SK-N-SH (cell line): ENCODE measurements at regions not wholly inside any gene's neighbourhood (a gene's known extent, or its start where the extent isn't known, plus 50 kb on each side); places are given as distances from the start of the nearest gene placed in this dataset.

Source experiments
- CTCF ChIA-PET: fragments of 300-600, 350-600 bp; formaldehyde crosslinking; extraction: SDS; loops from one replicate; lab custom pipeline; 2021; lab: Yijun Ruan, JAX
- POLR2A ChIA-PET: fragments of 350-600 bp; sonication (Branson Sonifier 250); formaldehyde crosslinking; extraction: SDS; loops from one replicate; lab custom pipeline; 2020; ENCODE audit warnings: antibody characterized with exemption, inconsistent platforms; lab: Yijun Ruan, JAX
- DNase-seq: peaks from one replicate; pipeline ENCODE4 v3.0.0; 2012
- H2AFZ ChIP-seq: fragments of 200-600 bp; sonication (generic); 2 replicates; pipeline ENCODE4 v1.8.1; 2016; ENCODE audit warnings: antibody characterized with exemption, mild to moderate bottlenecking, low read depth
- H3F3A ChIP-seq: fragments of 200-600 bp; sonication (generic); replicated peaks from 2 replicates; pipeline ENCODE3; 2016; ENCODE audit warnings: antibody characterized with exemption, mild to moderate bottlenecking; ENCODE audit not compliant: insufficient read depth
- H3K27ac ChIP-seq, 2 experiments: fragments of 200-500 bp in 1 of 2; fragments of 200-600 bp in 1 of 2; sonication (Bioruptor generic) in 1 of 2; sonication (generic), shearing (Covaris generic) in 1 of 2; 2 replicates each; pipeline versions ENCODE4 v1.5.1 to v1.6.1; 2014 to 2016; ENCODE audit warnings: low read depth in 2 of 2, inconsistent platforms in 1 of 2, low read length in 1 of 2, mild to moderate bottlenecking in 1 of 2, mixed read lengths in 1 of 2
- H3K27me3 ChIP-seq: fragments of 200-600 bp; sonication (generic), shearing (Covaris generic); 2 replicates; pipeline ENCODE4 v1.6.1; 2016; ENCODE audit warnings: mixed run types; ENCODE audit not compliant: insufficient read depth
- H3K36me3 ChIP-seq, 2 experiments: fragments of 200-500 bp in 1 of 2; fragments of 200-600 bp in 1 of 2; sonication (Bioruptor generic) in 1 of 2; sonication (generic) in 1 of 2; replicated peaks in 1 of 2; 2 replicates each; pipeline versions ENCODE3 to v1.5.1; 2014 to 2016; ENCODE audit warnings: low read length in 1 of 2, mild to moderate bottlenecking in 1 of 2; ENCODE audit not compliant: insufficient read depth in 2 of 2, control insufficient read depth in 1 of 2
- H3K4me1 ChIP-seq, 2 experiments: fragments of 200-500 bp in 1 of 2; fragments of 200-600 bp in 1 of 2; sonication (Bioruptor generic) in 1 of 2; sonication (generic), shearing (Covaris generic) in 1 of 2; 2 replicates each; pipeline versions ENCODE4 v1.5.1 to v1.6.1; 2014 to 2016; ENCODE audit warnings: low read depth in 1 of 2, low read length in 1 of 2, mixed run types in 1 of 2; ENCODE audit not compliant: insufficient read depth in 2 of 2, control insufficient read depth in 1 of 2
- H3K4me2 ChIP-seq: fragments of 200-600 bp; sonication (generic), shearing (Covaris generic); 2 replicates; pipeline ENCODE4 v1.6.1; 2017; ENCODE audit warnings: mixed run types
- H3K4me3 ChIP-seq, 2 experiments: fragments of 200-500 bp in 1 of 2; fragments of 200-600 bp in 1 of 2; sonication (Bioruptor generic) in 1 of 2; sonication (generic), shearing (Covaris generic) in 1 of 2; 2 replicates each; pipeline versions ENCODE4 v1.5.1 to v1.8.1; 2014 to 2016; ENCODE audit warnings: low read depth in 2 of 2, inconsistent platforms in 1 of 2, low read length in 1 of 2, mild to moderate bottlenecking in 1 of 2, mixed read lengths in 1 of 2, moderate library complexity in 1 of 2
- H3K79me2 ChIP-seq: fragments of 200-600 bp; sonication (generic); 2 replicates; pipeline ENCODE4 v1.8.1; 2017; ENCODE audit warnings: mild to moderate bottlenecking; ENCODE audit not compliant: insufficient read depth
- H3K9ac ChIP-seq: fragments of 200-600 bp; sonication (generic); 2 replicates; pipeline ENCODE4 v1.6.1; 2017; ENCODE audit warnings: mixed run types
- H3K9me2 ChIP-seq: fragments of 200-600 bp; sonication (generic); 2 replicates; pipeline ENCODE4 v1.6.1; 2017; ENCODE audit warnings: mixed run types
- H3K9me3 ChIP-seq: fragments of 200-600 bp; sonication (generic); 2 replicates; pipeline ENCODE4 v1.6.1; 2017; ENCODE audit warnings: mixed run types, mild to moderate bottlenecking, moderate library complexity
- H4K20me1 ChIP-seq: fragments of 200-600 bp; sonication (generic); 2 replicates; pipeline ENCODE4 v1.6.1; 2017; ENCODE audit warnings: mild to moderate bottlenecking, mixed run types; ENCODE audit not compliant: insufficient read depth
- ELF1 ChIP-seq: IDR thresholded peaks from 2 replicates; pipeline ENCODE4 v1.4.0; 2012
- EP300 ChIP-seq, 2 experiments: IDR thresholded peaks; 2 replicates each; pipeline versions ENCODE4 v1.4.0 to v1.6.1; 2012; ENCODE audit warnings: borderline replicate concordance in 1 of 2, low read depth in 1 of 2, low read length in 1 of 2
- FOXJ3 ChIP-seq: sonication (generic); formaldehyde crosslinking; IDR thresholded peaks from 2 replicates; pipeline ENCODE4 v1.5.1; 2020; ENCODE audit warnings: mild to moderate bottlenecking, missing genetic modification reagents
- FOXM1 ChIP-seq: IDR thresholded peaks from 2 replicates; pipeline ENCODE4 v1.4.0; 2012; ENCODE audit warnings: low read depth, mild to moderate bottlenecking
- RAD21 ChIP-seq: IDR thresholded peaks from 2 replicates; pipeline ENCODE4 v1.6.1; 2012; ENCODE audit warnings: mild to moderate bottlenecking, low read length
- SIN3A ChIP-seq: IDR thresholded peaks from 2 replicates; pipeline ENCODE4 v1.6.1; 2012; ENCODE audit warnings: low read depth, mild to moderate bottlenecking, low read length, moderate library complexity, borderline replicate concordance
- WGBS: methylation state at CpG from one replicate; pipeline ENCODE4 v1.1.6; 2017; ENCODE audit warnings: low lambda C conversion rate; 5-methylcytosine and 5-hydroxymethylcytosine counted together
- TF ChIP-seq, protein P1 (sequence below): fragments of 200-600 bp; sonication (generic); IDR thresholded peaks from 2 replicates; pipeline ENCODE4 v1.6.1; 2017; ENCODE audit warnings: antibody characterized with exemption, mild to moderate bottlenecking, moderate library complexity
- TF ChIP-seq, protein P2 (sequence below): fragments of 150-350 bp; IDR thresholded peaks from 2 replicates; pipeline ENCODE4 v1.6.1; 2017; ENCODE audit warnings: antibody characterized with exemption, low read length, low read depth, borderline replicate concordance

DNA sequence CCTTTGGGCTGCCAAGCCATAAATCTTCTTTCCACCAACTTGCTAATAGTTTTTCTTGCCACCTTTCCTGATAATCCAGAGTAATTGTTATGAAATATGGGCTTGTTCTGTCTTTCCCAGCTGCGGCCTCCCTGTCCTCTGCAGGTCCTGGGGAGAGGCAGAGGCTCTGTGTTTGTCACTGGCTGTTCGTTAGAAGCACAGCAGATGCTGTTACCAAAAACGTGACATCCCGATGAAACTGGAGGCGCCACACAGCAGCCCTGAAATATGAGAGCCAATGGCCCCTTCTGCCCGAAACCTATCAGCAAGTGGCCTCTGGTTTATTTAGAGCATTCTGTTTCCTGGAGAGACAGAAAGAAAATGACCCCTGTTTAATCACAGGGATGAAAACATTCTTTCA is 115.1 kb upstream of the ANKFN1 start:
- Histone ChIP-seq H3K79me2 (no peaks in the 10 kb centered on the region), H3K4me3 (no peak overlapping the region), H3K9me2 (no peaks in the 10 kb centered on the region), H3K4me2 (no peak overlapping the region), H3K4me1 (no peaks in the 10 kb centered on the region), H3K27ac (no peak overlapping the region), H3K9me3 (no peaks in the 10 kb centered on the region), H3K9ac (no peak overlapping the region), H4K20me1 (no peaks in the 10 kb centered on the region), H3F3A (no peaks in the 10 kb centered on the region), H2AFZ (no peak overlapping the region), H3K27me3 (0 out of 2 replicates have a peak, but pooled peaks cover 3% of the 10 kb centered on the region), H3K36me3 (no peaks in the 10 kb centered on the region)
- TF ChIP-seq, protein P1, sequence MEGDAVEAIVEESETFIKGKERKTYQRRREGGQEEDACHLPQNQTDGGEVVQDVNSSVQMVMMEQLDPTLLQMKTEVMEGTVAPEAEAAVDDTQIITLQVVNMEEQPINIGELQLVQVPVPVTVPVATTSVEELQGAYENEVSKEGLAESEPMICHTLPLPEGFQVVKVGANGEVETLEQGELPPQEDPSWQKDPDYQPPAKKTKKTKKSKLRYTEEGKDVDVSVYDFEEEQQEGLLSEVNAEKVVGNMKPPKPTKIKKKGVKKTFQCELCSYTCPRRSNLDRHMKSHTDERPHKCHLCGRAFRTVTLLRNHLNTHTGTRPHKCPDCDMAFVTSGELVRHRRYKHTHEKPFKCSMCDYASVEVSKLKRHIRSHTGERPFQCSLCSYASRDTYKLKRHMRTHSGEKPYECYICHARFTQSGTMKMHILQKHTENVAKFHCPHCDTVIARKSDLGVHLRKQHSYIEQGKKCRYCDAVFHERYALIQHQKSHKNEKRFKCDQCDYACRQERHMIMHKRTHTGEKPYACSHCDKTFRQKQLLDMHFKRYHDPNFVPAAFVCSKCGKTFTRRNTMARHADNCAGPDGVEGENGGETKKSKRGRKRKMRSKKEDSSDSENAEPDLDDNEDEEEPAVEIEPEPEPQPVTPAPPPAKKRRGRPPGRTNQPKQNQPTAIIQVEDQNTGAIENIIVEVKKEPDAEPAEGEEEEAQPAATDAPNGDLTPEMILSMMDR: no peak
- TF ChIP-seq FOXM1: no peak
- ChIA-PET POLR2A (no interaction called here), CTCF (no interaction called here)
- 2% methylated on average over 6 of the region's 6 CpGs for WGBS
- no peak for DNase-seq

DNA sequence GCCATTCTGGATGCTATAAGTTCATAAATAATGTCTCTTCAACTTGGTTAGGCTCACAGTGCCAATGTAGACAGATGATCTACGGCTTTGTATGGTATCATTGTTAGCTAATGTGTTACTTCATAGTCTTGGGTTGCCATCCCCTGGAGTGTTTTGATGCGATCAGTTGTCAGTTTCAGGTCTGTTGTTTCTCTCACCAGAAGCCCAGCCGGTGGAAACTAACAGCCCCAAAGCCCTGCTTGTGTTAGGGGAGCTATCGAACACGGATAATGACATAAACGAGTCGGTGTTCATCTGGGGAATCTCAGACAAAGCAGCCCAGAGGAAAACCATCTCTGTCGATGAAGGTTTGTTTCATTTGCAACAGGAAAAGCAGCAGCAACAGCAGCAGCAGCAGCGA is 107.4 kb upstream of the ANKFN1 start:
- 0% methylated on average over 9 of the region's 9 CpGs for WGBS
- CTCF ChIA-PET: no interaction called here

DNA sequence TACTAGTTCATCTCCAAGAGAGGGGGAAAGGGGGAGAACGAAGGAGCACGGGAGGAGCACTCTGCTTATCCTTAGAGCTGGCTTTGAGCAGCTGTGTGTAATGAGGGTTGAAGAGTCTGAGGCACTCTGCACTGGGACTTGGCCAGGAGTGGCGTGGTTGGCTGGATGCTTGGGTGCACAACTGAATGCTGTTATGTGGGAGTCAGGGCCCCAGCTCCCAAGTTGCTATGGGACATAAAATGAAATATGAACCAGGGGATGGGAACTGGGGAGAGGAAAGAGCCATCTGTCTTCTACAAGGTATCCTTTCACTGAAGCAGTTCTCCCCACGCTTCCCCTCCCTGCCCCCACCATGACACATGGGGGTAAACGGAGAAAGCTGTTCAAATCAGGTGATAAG is 105.9 kb upstream of the ANKFN1 start:
- no peak for DNase-seq
- no peaks in the 10 kb centered on the region for H3K9me3 ChIP-seq
- no peak overlapping the region for H2AFZ ChIP-seq
- no peak overlapping the region for H3K9ac ChIP-seq
- H3F3A ChIP-seq: no peaks in the 10 kb centered on the region
- H3K27me3 ChIP-seq: no peaks in the 10 kb centered on the region
- H3K9me2 ChIP-seq: no peaks in the 10 kb centered on the region
- H4K20me1 ChIP-seq: no peaks in the 10 kb centered on the region
- H3K27ac ChIP-seq: no peak overlapping the region
- TF ChIP-seq RAD21: no peak
- TF ChIP-seq, protein P2, sequence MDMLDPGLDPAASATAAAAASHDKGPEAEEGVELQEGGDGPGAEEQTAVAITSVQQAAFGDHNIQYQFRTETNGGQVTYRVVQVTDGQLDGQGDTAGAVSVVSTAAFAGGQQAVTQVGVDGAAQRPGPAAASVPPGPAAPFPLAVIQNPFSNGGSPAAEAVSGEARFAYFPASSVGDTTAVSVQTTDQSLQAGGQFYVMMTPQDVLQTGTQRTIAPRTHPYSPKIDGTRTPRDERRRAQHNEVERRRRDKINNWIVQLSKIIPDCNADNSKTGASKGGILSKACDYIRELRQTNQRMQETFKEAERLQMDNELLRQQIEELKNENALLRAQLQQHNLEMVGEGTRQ: no peak
- TF ChIP-seq, all 33 proteins: peak for 0
- WGBS: 0% methylated on average over 5 of the region's 5 CpGs
- ChIA-PET CTCF (interaction anchor here (1.3 kb wide), 1 partner anchor 21 kb away, joined by 3 read pairs; no protein-coding TSS in a partner anchor), POLR2A (no interaction called here)
- H3K4me2 ChIP-seq: no peak overlapping the region
- no peaks in the 10 kb centered on the region for H3K4me1 ChIP-seq
- no peaks in the 10 kb centered on the region for H3K79me2 ChIP-seq
- H3K4me3 ChIP-seq: no peak overlapping the region
- H3K36me3 ChIP-seq: no peaks in the 10 kb centered on the region

More for the DNA sequence above, 107.4 kb upstream of the ANKFN1 start:
- no peaks in the 10 kb centered on the region for H3K4me1 ChIP-seq
- no peaks in the 10 kb centered on the region for H3K9me3 ChIP-seq
- DNase-seq: no peak
- H3K4me2 ChIP-seq: no peak overlapping the region
- no peaks in the 10 kb centered on the region for H3F3A ChIP-seq
- POLR2A ChIA-PET: no interaction called here
- no peak overlapping the region for H3K27ac ChIP-seq
- no peak overlapping the region for H3K9ac ChIP-seq
- no peak overlapping the region for H2AFZ ChIP-seq
- no peaks in the 10 kb centered on the region for H3K36me3 ChIP-seq
- H4K20me1 ChIP-seq: no peaks in the 10 kb centered on the region
- no peaks in the 10 kb centered on the region for H3K9me2 ChIP-seq
- no peak overlapping the region for H3K4me3 ChIP-seq
- 0 out of 2 replicates have a peak, but pooled peaks cover 3% of the 10 kb centered on the region for H3K27me3 ChIP-seq
- TF ChIP-seq FOXJ3 (CRISPR knock-in tag) (no peak), EP300 (IDR thresholded peaks at IDR 0.05; ENCODE audit: borderline replicate concordance in 1 of 2, low read depth in 1 of 2, low read length in 1 of 2) (no peak), ELF1 (no peak), SIN3A (no peak)
- H3K79me2 ChIP-seq: no peaks in the 10 kb centered on the region
